SJCRH30 (cell line): ENCODE measurements at regions not wholly inside any gene's neighbourhood (a gene's known extent, or its start where the extent isn't known, plus 50 kb on each side); places are given as distances from the start of the nearest gene placed in this dataset.
"Not testable (repeated sequence)": the region's sequence is repeated elsewhere in the genome, so short reads cannot be mapped to it uniquely, and the experiment has no call there.

Experiments used
- DNase-seq, 2 experiments: peaks; one replicate each; pipeline ENCODE4 v3.0.0-alpha.2; 2015 to 2020
- H3K27ac ChIP-seq: fragments of 250-450 bp; sonication (Bioruptor Pico); 2 replicates; pipeline ENCODE4 v1.5.1; 2020; ENCODE audit warnings: mild to moderate bottlenecking, moderate library complexity
- H3K27me3 ChIP-seq: fragments of 250-450 bp; sonication (Bioruptor Pico); 2 replicates; pipeline ENCODE4 v1.5.1; 2020; ENCODE audit warnings: mild to moderate bottlenecking, moderate library complexity
- H3K36me3 ChIP-seq: fragments of 250-450 bp; sonication (Bioruptor Pico); 2 replicates; pipeline ENCODE4 v1.5.1; 2020; ENCODE audit warnings: mild to moderate bottlenecking, moderate library complexity
- H3K4me1 ChIP-seq: fragments of 250-450 bp; sonication (Bioruptor Pico); 2 replicates; pipeline ENCODE4 v1.5.1; 2020; ENCODE audit warnings: mild to moderate bottlenecking, moderate library complexity
- H3K4me3 ChIP-seq: fragments of 250-450 bp; sonication (Bioruptor Pico); 2 replicates; pipeline ENCODE4 v1.5.1; 2020; ENCODE audit warnings: mild to moderate bottlenecking, moderate library complexity
- H3K9me3 ChIP-seq: fragments of 250-450 bp; sonication (Bioruptor Pico); replicated peaks from 2 replicates; pipeline ENCODE4 v1.5.1; 2020; ENCODE audit warnings: mild to moderate bottlenecking, moderate library complexity

- Histone ChIP-seq H3K4me1 (no peaks in the 10 kb centered on the region), H3K9me3 (no peaks in the 10 kb centered on the region), H3K27me3 (no peaks in the 10 kb centered on the region), H3K27ac (no peak overlapping the region), H3K4me3 (no peak overlapping the region), H3K36me3 (no peaks in the 10 kb centered on the region)
- no peak for DNase-seq
These were observed 376.3 kb upstream of the ZNF462 start for GRCh38 chr9:106486685-106487084.

- Histone ChIP-seq H3K36me3 (no peaks in the 10 kb centered on the region), H3K4me1 (no peaks in the 10 kb centered on the region), H3K4me3 (no peak overlapping the region), H3K27me3 (no peaks in the 10 kb centered on the region), H3K9me3 (no peaks in the 10 kb centered on the region), H3K27ac (no peak overlapping the region)
- DNase-seq, result no peak
These were observed 375.7 kb upstream of the ZNF462 start for GRCh38 chr9:106487266-106487665.

- H3K36me3 ChIP-seq, H3K4me3 ChIP-seq, H3K4me1 ChIP-seq, DNase-seq, H3K27ac ChIP-seq, H3K27me3 ChIP-seq, H3K9me3 ChIP-seq: not testable (repeated sequence)
These were observed 370.8 kb upstream of the ZNF462 start for GRCh38 chr9:106492126-106492525.

- no peak overlapping the region for H3K27ac ChIP-seq
- no peak overlapping the region for H3K4me3 ChIP-seq
- no peaks in the 10 kb centered on the region for H3K36me3 ChIP-seq
- no peak for DNase-seq
- no peaks in the 10 kb centered on the region for H3K9me3 ChIP-seq
- H3K27me3 ChIP-seq, result no peaks in the 10 kb centered on the region
- H3K4me1 ChIP-seq, result no peaks in the 10 kb centered on the region
These were observed 362.8 kb upstream of the ZNF462 start for GRCh38 chr9:106500171-106500570.

- not testable (repeated sequence) for H3K4me3 ChIP-seq, H3K36me3 ChIP-seq, H3K9me3 ChIP-seq, H3K27ac ChIP-seq, H3K4me1 ChIP-seq, H3K27me3 ChIP-seq, DNase-seq
These were observed 361.8 kb upstream of the ZNF462 start for GRCh38 chr9:106501210-106501609.

- DNase-seq, result no peak
- H3K27me3 ChIP-seq, result no peaks in the 10 kb centered on the region
- H3K9me3 ChIP-seq, result no peaks in the 10 kb centered on the region
- H3K27ac ChIP-seq, result no peak overlapping the region
- no peaks in the 10 kb centered on the region for H3K4me1 ChIP-seq
- no peaks in the 10 kb centered on the region for H3K36me3 ChIP-seq
- no peak overlapping the region for H3K4me3 ChIP-seq
These were observed 360.0 kb upstream of the ZNF462 start for GRCh38 chr9:106502930-106503329.

GRCh38 chr9:106503759-106504158 is 359.2 kb upstream of the ZNF462 start:
- no peaks in the 10 kb centered on the region for H3K36me3 ChIP-seq
- no peaks in the 10 kb centered on the region for H3K27me3 ChIP-seq
- no peaks in the 10 kb centered on the region for H3K9me3 ChIP-seq
- no peaks in the 10 kb centered on the region for H3K4me1 ChIP-seq
- H3K27ac ChIP-seq, result no peak overlapping the region
- no peak overlapping the region for H3K4me3 ChIP-seq
- no peak for DNase-seq

GRCh38 chr9:106526716-106527204 is 336.2 kb upstream of the ZNF462 start:
- H3K4me3 ChIP-seq, result no peak overlapping the region
- H3K4me1 ChIP-seq, result no peaks in the 10 kb centered on the region
- no peaks in the 10 kb centered on the region for H3K36me3 ChIP-seq
- 0 out of 2 replicates have a peak, but pooled peaks cover 2% of the 10 kb centered on the region for H3K27me3 ChIP-seq
- H3K27ac ChIP-seq, result no peak overlapping the region
- H3K9me3 ChIP-seq, result no peaks in the 10 kb centered on the region
- no peak for DNase-seq

- Histone ChIP-seq H3K36me3 (no peaks in the 10 kb centered on the region), H3K27ac (no peak overlapping the region), H3K4me3 (no peak overlapping the region), H3K27me3 (0 out of 2 replicates have a peak, but pooled peaks cover 2% of the 10 kb centered on the region), H3K4me1 (no peaks in the 10 kb centered on the region), H3K9me3 (no peaks in the 10 kb centered on the region)
- DNase-seq, result no peak
These were observed 334.8 kb upstream of the ZNF462 start for GRCh38 chr9:106528158-106528557.

- 0 out of 2 replicates have a peak, but pooled peaks cover 2% of the 10 kb centered on the region for H3K27me3 ChIP-seq
- no peak overlapping the region for H3K27ac ChIP-seq
- H3K4me3 ChIP-seq, result no peak overlapping the region
- DNase-seq, result no peak
- H3K4me1 ChIP-seq, result no peaks in the 10 kb centered on the region
- H3K9me3 ChIP-seq, result no peaks in the 10 kb centered on the region
- no peaks in the 10 kb centered on the region for H3K36me3 ChIP-seq
These were observed 333.4 kb upstream of the ZNF462 start for GRCh38 chr9:106529616-106530015.

GRCh38 chr9:106531491-106531890 is 331.5 kb upstream of the ZNF462 start:
- Histone ChIP-seq H3K27me3 (0 out of 2 replicates have a peak, but pooled peaks cover 2% of the 10 kb centered on the region), H3K36me3 (no peaks in the 10 kb centered on the region), H3K4me1 (no peaks in the 10 kb centered on the region), H3K27ac (no peak overlapping the region), H3K9me3 (no peaks in the 10 kb centered on the region), H3K4me3 (no peak overlapping the region)
- DNase-seq, result no peak

GRCh38 chr9:106532306-106533015 is 330.5 kb upstream of the ZNF462 start:
- H3K9me3 ChIP-seq, result no peaks in the 10 kb centered on the region

GRCh38 chr9:106534800-106535199 is 328.2 kb upstream of the ZNF462 start:
- H3K27me3 ChIP-seq, result 0 out of 2 replicates have a peak, but pooled peaks cover 2% of the 10 kb centered on the region
- no peak for DNase-seq
- H3K4me3 ChIP-seq, result no peak overlapping the region
- H3K4me1 ChIP-seq, result no peaks in the 10 kb centered on the region
- H3K27ac ChIP-seq, result no peak overlapping the region
- H3K36me3 ChIP-seq, result no peaks in the 10 kb centered on the region
- no peaks in the 10 kb centered on the region for H3K9me3 ChIP-seq

More at GRCh38 chr9:106532306-106533015, 330.5 kb upstream of the ZNF462 start:
- Histone ChIP-seq H3K4me1 (no peaks in the 10 kb centered on the region), H3K36me3 (no peaks in the 10 kb centered on the region), H3K4me3 (no peak overlapping the region), H3K27ac (no peak overlapping the region), H3K27me3 (0 out of 2 replicates have a peak, but pooled peaks cover 2% of the 10 kb centered on the region)
- DNase-seq, result no peak

GRCh38 chr9:106535439-106535838 is 327.5 kb upstream of the ZNF462 start:
- no peak for DNase-seq
- H3K27ac ChIP-seq, result no peak overlapping the region

GRCh38 chr9:106557996-106558667 is 304.8 kb upstream of the ZNF462 start:
- no peak for DNase-seq
- H3K27ac ChIP-seq, result no peak overlapping the region
- no peaks in the 10 kb centered on the region for H3K27me3 ChIP-seq
- no peaks in the 10 kb centered on the region for H3K9me3 ChIP-seq
- no peaks in the 10 kb centered on the region for H3K36me3 ChIP-seq
- no peaks in the 10 kb centered on the region for H3K4me1 ChIP-seq
- H3K4me3 ChIP-seq, result no peak overlapping the region

More at GRCh38 chr9:106535439-106535838, 327.5 kb upstream of the ZNF462 start:
- H3K36me3 ChIP-seq, result no peaks in the 10 kb centered on the region
- no peaks in the 10 kb centered on the region for H3K4me1 ChIP-seq
- no peak overlapping the region for H3K4me3 ChIP-seq
- H3K27me3 ChIP-seq, result no peaks in the 10 kb centered on the region
- H3K9me3 ChIP-seq, result no peaks in the 10 kb centered on the region
